Kidney (tissue), 13 donors: ENCODE measurements at regions not wholly inside any gene's neighbourhood (a gene's known extent, or its start where the extent isn't known, plus 50 kb on each side); places are given as distances from the start of the nearest gene placed in this dataset.

Experiments used
- DNase-seq, 5 donors: peaks; one replicate each; pipeline ENCODE4 v3.0.0-alpha.2; 2013 to 2020
- FAIRE-seq: peaks from 2 replicates; lab custom pipeline; 2012; peaks lifted over from hg19 to GRCh38; lab: Jason Lieb, UNC
- H3K27ac ChIP-seq, 2 donors: one replicate each; pipeline ENCODE4 v1.7.0; 2013; ENCODE audit warnings: low read depth in 2 of 2, low read length in 2 of 2, inconsistent platforms in 1 of 2
- H3K27me3 ChIP-seq: one replicate; pipeline ENCODE4 v1.7.1; 2013; ENCODE audit warnings: low read length, inconsistent platforms; ENCODE audit not compliant: control insufficient read depth, insufficient read depth
- H3K36me3 ChIP-seq, 3 donors: one replicate each; pipeline versions ENCODE4 v1.7.0 to v1.7.1; 2013; ENCODE audit warnings: low read length in 3 of 3, control low read depth in 1 of 3, inconsistent platforms in 1 of 3; ENCODE audit not compliant: insufficient read depth in 3 of 3, control insufficient read depth in 2 of 3
- H3K4me1 ChIP-seq, 3 donors: one replicate each; pipeline versions ENCODE4 v1.7.0 to v1.7.1; 2013; ENCODE audit warnings: low read length in 3 of 3, inconsistent platforms in 1 of 3, low read depth in 1 of 3; ENCODE audit not compliant: control insufficient read depth in 2 of 3, insufficient read depth in 2 of 3
- H3K4me3 ChIP-seq, 3 donors: one replicate each; pipeline versions ENCODE4 v1.7.0 to v1.8.1; 2013; ENCODE audit warnings: low read length in 3 of 3, control low read depth in 1 of 3, inconsistent platforms in 1 of 3
- H3K9ac ChIP-seq, 3 donors: one replicate each; pipeline versions ENCODE4 v1.7.0 to v1.7.1; 2013; ENCODE audit warnings: low read length in 3 of 3, control low read depth in 1 of 3, inconsistent platforms in 1 of 3
- H3K9me3 ChIP-seq, 3 donors: one replicate each; pipeline versions ENCODE4 v1.7.0 to v1.7.1; 2013; ENCODE audit warnings: low read length in 3 of 3, control low read depth in 1 of 3, inconsistent platforms in 1 of 3; ENCODE audit not compliant: control insufficient read depth in 2 of 3, insufficient read depth in 1 of 3
- CTCF ChIP-seq: IDR thresholded peaks from 3 replicates; pipeline ENCODE4 v1.5.1; 2012; ENCODE audit warnings: mild to moderate bottlenecking, moderate library complexity, borderline replicate concordance; ENCODE audit not compliant: insufficient read depth; ENCODE audit errors: extremely low read depth
- intact Hi-C: fragments of 100-400 bp; cut with DNase I; formaldehyde crosslinking; loops from one replicate; pipeline ENCODE4 v1.11.1; 2022
- donor health status: control.
- donor health status: control.
- donor health status: control.
- donor health status: control.
- donor health status: control.
- donor health status: DM: yes; HTN: yes; CAD: no.
- donor health status: Normal renal cell carcinoma (clear cell type).

GRCh38 chr7:125241548-125241947 is 311.9 kb upstream of the POT1 start:
- FAIRE-seq (no peak), DNase-seq (no peak)
- no peak overlapping the region for H3K27ac ChIP-seq
- H3K36me3 ChIP-seq, result no peaks in the 10 kb centered on the region
- intact Hi-C loops, result no loop called here
- no peak overlapping the region for H3K4me3 ChIP-seq
- H3K27me3 ChIP-seq, result no peaks in the 10 kb centered on the region
- TF ChIP-seq CTCF, result no peak
- no peaks in the 10 kb centered on the region for H3K4me1 ChIP-seq
- no peaks in the 10 kb centered on the region for H3K9me3 ChIP-seq
- H3K9ac ChIP-seq, result no peak overlapping the region

GRCh38 chr7:125222596-125222995 is 293.0 kb upstream of the POT1 start:
- Histone ChIP-seq H3K36me3 (no peaks in the 10 kb centered on the region), H3K9me3 (peaks cover 0 to 3% (median 0%) of the 10 kb centered on the region in 3 donors), H3K27ac (no peak overlapping the region), H3K27me3 (no peaks in the 10 kb centered on the region), H3K9ac (no peak overlapping the region), H3K4me3 (no peak overlapping the region), H3K4me1 (no peaks in the 10 kb centered on the region)
- no peak for TF ChIP-seq CTCF
- intact Hi-C loops, result no loop called here
- FAIRE-seq (no peak), DNase-seq (no peak)

- no peaks in the 10 kb centered on the region for H3K36me3 ChIP-seq
- H3K9me3 ChIP-seq, result peaks cover 0 to 4% (median 3%) of the 10 kb centered on the region in 3 donors
- no peak overlapping the region for H3K4me3 ChIP-seq
- no peaks in the 10 kb centered on the region for H3K27me3 ChIP-seq
- H3K27ac ChIP-seq, result no peak overlapping the region
- no peak for TF ChIP-seq CTCF
- intact Hi-C loops, result no loop called here
- no peak overlapping the region for H3K9ac ChIP-seq
- FAIRE-seq (no peak), DNase-seq (no peak)
- H3K4me1 ChIP-seq, result no peaks in the 10 kb centered on the region
These were observed 288.5 kb upstream of the POT1 start for GRCh38 chr7:125218076-125218475.

GRCh38 chr7:125201002-125201401 is 271.4 kb upstream of the POT1 start:
- intact Hi-C loops, result no loop called here
- FAIRE-seq, result no peak
- H3K36me3 ChIP-seq, result no peaks in the 10 kb centered on the region

More at GRCh38 chr7:125201002-125201401, 271.4 kb upstream of the POT1 start:
- Histone ChIP-seq H3K4me1 (no peaks in the 10 kb centered on the region), H3K9ac (no peak overlapping the region), H3K9me3 (no peaks in the 10 kb centered on the region), H3K27me3 (no peaks in the 10 kb centered on the region), H3K27ac (no peak overlapping the region), H3K4me3 (no peak overlapping the region)
- DNase-seq, result no peak
- TF ChIP-seq CTCF, result no peak
